AG09309 (cell line): ENCODE measurements at regions not wholly inside any gene's neighbourhood (a gene's known extent, or its start where the extent isn't known, plus 50 kb on each side); places are given as distances from the start of the nearest gene placed in this dataset.

Source experiments
- DNase-seq: peaks from one replicate; pipeline ENCODE4 v3.0.0-alpha.2; 2010; ENCODE audit warnings: low read depth
- H3K4me3 ChIP-seq: 2 replicates; pipeline ENCODE4 v1.5.1; 2011; ENCODE audit warnings: mild to moderate bottlenecking, low read depth, low read length, moderate library complexity; ENCODE audit not compliant: control insufficient read depth
- TF ChIP-seq, protein P1 (sequence below): IDR thresholded peaks from 2 replicates; pipeline ENCODE4 v1.5.1; 2011; ENCODE audit warnings: mild to moderate bottlenecking, low read depth, low read length, inconsistent platforms; ENCODE audit not compliant: insufficient read depth, control insufficient read depth; ENCODE audit errors: missing control alignments

DNA sequence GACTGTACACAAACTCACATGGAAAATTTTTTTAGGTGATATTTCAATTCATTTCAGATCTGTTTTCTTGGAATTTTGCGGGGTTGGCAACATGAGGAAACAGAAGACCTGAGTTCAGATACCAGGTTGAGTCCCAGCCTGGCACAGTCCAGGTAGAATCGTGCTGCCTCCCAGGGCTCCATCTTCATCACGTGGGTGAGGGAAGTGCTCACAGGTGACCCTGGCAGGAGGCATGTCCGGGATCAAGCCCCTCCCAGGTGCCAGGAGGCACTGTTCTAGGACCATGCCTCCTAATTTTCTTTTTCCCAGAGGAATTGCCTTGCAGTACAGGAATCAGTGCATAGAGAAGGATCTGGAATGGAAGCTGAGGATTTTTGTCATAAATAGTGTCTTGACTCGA, 318.3 kb upstream of the IRX4 start:
- TF ChIP-seq, protein P1, sequence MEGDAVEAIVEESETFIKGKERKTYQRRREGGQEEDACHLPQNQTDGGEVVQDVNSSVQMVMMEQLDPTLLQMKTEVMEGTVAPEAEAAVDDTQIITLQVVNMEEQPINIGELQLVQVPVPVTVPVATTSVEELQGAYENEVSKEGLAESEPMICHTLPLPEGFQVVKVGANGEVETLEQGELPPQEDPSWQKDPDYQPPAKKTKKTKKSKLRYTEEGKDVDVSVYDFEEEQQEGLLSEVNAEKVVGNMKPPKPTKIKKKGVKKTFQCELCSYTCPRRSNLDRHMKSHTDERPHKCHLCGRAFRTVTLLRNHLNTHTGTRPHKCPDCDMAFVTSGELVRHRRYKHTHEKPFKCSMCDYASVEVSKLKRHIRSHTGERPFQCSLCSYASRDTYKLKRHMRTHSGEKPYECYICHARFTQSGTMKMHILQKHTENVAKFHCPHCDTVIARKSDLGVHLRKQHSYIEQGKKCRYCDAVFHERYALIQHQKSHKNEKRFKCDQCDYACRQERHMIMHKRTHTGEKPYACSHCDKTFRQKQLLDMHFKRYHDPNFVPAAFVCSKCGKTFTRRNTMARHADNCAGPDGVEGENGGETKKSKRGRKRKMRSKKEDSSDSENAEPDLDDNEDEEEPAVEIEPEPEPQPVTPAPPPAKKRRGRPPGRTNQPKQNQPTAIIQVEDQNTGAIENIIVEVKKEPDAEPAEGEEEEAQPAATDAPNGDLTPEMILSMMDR, result no peak
- no peak for DNase-seq
- H3K4me3 ChIP-seq, result no peak overlapping the region

DNA sequence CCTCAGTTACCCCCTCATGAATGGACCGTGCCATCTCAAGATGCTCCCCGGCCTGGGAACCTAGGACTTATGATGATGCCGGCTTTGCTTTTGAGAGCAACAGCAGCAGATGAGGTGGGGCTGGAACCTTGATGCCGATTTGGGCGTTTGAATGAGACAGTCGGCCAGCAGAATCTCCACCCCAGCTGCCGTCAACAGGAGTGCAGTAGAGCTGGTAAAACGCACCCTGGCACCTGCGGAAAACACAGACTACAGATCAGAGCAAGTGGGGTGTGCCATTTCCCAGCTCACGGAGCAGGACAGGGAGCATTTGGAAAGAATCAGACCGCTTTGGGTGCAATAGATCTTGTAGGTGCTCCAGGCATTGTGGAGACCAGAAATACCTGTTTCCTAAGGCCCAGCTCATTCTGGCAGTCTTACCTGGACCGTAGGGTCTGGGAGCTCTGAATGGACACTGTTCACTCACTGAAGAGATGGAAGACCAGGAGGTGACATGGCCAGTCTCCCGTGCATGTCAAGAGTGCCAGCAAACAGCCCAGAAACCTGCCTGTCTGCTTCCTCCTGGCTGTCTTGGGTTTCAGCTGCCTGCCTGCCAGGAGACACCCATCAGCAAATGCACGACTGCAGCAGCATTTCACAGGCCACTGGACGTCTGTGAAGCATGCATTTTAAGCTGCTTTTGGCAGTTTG, 317.7 kb upstream of the IRX4 start:
- TF ChIP-seq, protein P1, result no peak
- DNase-seq, result no peak
- no peak overlapping the region for H3K4me3 ChIP-seq

DNA sequence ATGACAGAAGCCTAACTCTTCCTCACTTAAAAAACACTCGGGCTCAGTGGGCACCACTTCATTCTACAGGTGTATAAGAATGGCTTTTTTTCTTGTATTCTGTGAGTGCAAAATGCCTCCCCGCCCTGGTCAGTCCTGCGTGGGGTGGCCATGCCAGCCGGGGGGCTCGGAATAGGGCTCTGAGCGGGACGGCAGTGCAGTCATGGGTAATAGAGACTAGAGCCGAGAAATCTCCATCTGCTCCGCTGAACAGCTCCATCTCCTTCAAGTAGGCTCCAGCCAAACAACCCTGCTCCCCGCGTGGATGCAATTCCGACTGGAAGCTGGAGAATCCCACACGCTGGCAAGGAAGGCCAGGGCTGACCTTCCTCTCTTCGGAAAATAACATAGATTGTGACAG, 317.0 kb upstream of the IRX4 start:
- TF ChIP-seq, protein P1, result no peak
- DNase-seq, result no peak
- no peak overlapping the region for H3K4me3 ChIP-seq

DNA sequence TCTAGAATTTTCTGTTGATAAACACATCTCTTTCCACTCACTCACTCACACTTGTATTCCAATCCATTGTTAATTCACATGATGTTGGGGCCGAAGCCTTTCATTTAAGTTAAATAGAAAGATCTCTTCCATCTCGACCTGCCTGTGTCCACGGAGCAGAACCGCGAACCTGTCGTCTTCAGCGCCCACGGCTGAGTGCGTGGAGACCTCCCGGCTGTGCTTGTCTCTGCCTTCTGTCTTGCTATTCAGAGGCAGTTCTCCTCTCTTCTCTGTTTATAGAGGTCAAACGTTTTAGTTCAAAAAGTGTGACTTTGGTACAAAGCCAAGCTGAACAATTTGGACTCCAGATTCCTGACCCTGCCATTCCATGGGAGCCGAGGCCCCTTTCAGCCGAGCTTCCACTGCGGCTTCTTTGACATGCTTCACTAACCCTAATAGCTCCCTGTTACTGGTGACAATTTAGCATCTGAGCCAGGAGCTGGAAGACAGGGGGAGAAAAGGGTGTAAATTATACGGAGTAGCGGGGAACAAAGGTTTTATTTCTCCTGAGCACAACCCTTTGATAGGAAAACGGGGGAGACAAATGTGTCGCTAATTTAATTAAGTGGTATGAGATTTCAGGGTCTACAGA, 314.4 kb upstream of the IRX4 start:
- TF ChIP-seq, protein P1, result no peak
- no peak for DNase-seq
- no peak overlapping the region for H3K4me3 ChIP-seq

DNA sequence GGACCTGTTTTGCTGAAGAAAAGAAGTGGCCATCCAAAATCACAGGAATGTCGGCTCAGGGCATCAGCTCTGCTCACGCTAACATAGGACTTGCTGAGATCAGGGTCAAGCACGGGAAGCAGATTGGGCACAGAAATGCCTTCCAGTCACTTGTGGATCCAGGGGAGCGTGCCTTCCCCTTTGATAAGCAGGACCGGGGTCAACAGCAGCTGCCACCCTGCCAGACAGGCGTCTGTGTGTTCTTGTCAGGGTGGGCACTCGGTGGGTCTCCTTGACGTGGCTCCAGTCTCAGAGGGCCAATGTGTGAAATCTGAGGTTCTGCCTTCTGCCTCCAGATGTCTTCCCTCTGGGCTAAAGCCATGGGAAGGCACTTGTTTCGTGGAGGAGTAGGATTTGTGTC, 313.7 kb upstream of the IRX4 start:
- DNase-seq, result no peak
- H3K4me3 ChIP-seq, result no peak overlapping the region
- TF ChIP-seq, protein P1, result no peak

DNA sequence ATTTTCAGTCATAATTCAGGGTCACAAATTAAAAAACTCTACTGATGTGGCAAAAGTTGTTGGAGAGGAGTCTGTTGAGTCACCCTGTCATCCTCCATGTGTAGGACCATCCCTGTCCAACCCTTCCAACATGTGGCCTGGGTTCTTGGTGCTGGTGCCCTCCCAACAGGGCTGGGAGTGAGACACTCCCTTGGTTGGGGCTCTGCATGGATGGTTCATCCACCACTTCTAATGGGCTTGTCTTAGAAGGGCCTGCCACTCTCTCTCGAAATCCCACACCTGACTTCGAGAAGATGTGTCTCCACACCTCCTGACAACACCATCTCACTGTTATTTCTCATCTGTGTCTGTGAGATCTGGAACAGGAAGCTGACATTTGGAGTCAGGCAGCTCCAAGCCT, 312.2 kb upstream of the IRX4 start:
- TF ChIP-seq, protein P1, result no peak
- DNase-seq, result no peak
- H3K4me3 ChIP-seq, result no peak overlapping the region
